ENCODE measurements at regions not wholly inside any gene's neighbourhood (a gene's known extent, or its start where the extent isn't known, plus 50 kb on each side); places are given as distances from the start of the nearest gene placed in this dataset.

DNA sequence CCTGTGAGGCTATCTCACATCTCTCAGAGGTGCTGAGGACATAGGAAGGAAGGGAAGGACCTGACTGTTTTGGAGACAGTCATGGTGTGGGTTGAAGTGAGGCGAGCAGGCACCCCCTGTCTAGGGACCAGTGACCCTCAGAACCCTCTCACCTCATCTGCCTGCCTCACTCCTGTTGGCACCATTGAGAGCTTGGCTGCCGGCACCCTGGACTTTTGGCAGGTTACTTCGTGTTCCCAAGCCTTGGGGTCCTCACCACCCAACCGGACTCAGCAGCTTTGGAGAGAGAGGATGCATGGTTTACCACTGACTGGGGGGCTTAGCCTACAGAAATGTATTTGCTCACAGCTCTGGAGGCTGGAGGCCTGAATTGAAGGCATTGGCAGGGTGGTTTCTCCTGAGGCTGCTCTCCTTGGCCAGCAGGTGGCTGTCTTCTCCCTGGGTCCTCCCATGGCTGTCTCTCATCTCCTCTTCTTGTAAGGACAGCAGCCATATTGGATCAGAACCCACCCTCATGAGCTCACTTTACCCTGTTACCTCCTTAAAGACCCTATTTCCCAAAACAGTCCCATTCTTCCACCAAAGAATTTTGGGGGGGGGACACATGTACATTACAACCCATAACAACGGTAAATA, 142.0 kb downstream of the TSN start:
- intact Hi-C loops (cut with micrococcal nuclease): no loop called here
- Histone ChIP-seq H3K9ac (ENCODE audit: insufficient read depth, low read length, poor library complexity, severe bottlenecking) (no peak overlapping the region), H3K36me3 (replicated peaks in 1 of 2; ENCODE audit: control insufficient read depth in 1 of 2, insufficient read depth in 2 of 2, low read length in 2 of 2) (no peaks in the 10 kb centered on the region), H3K79me2 (ENCODE audit: insufficient read depth, low read length) (no peaks in the 10 kb centered on the region), H3K4me3 (replicated peaks in 1 of 3; ENCODE audit: low read depth in 2 of 3, low read length in 3 of 3) (no peak overlapping the region), H3K9me3 (replicated peaks in 1 of 2; ENCODE audit: control insufficient read depth in 1 of 2, insufficient read depth in 1 of 2, low read length in 2 of 2) (no peaks in the 10 kb centered on the region), H4K20me1 (ENCODE audit: insufficient read depth, low read length) (no peaks in the 10 kb centered on the region), H3K27me3 (ENCODE audit: control insufficient read depth in 2 of 2, insufficient read depth in 2 of 2, low read length in 2 of 2) (no peaks in the 10 kb centered on the region), H3K27ac (ENCODE audit: low read depth in 1 of 2, low read length in 2 of 2) (no peak overlapping the region), H2AFZ (ENCODE audit: insufficient read depth, low read depth, low read length, poor library complexity, severe bottlenecking) (no peak overlapping the region), H3K4me2 (replicated peaks; ENCODE audit: extremely low read depth, low read length, poor library complexity, severe bottlenecking) (no peak overlapping the region), H3K4me1 (ENCODE audit: control insufficient read depth in 1 of 2, insufficient read depth in 2 of 2, low read length in 2 of 2) (no peaks in the 10 kb centered on the region)
- Mint-ChIP-seq H3K4me1 (no peaks in the 10 kb centered on the region), H3K9me3 (peaks cover 0 to 4% (median 0%) of the 10 kb centered on the region in 7 donors), H3K27me3 (ENCODE audit: low read depth in 3 of 3) (peaks cover 0 to 5% (median 3%) of the 10 kb centered on the region in 3 donors), H3K27ac (no peak overlapping the region), H3K36me3 (no peaks in the 10 kb centered on the region), H3K4me3 (no peak overlapping the region)
- no peak for DNase-seq
- WGBS (ENCODE audit: insufficient coverage): 94% methylated on average over 4 of the region's 5 CpGs
- TF ChIP-seq, protein P1, sequence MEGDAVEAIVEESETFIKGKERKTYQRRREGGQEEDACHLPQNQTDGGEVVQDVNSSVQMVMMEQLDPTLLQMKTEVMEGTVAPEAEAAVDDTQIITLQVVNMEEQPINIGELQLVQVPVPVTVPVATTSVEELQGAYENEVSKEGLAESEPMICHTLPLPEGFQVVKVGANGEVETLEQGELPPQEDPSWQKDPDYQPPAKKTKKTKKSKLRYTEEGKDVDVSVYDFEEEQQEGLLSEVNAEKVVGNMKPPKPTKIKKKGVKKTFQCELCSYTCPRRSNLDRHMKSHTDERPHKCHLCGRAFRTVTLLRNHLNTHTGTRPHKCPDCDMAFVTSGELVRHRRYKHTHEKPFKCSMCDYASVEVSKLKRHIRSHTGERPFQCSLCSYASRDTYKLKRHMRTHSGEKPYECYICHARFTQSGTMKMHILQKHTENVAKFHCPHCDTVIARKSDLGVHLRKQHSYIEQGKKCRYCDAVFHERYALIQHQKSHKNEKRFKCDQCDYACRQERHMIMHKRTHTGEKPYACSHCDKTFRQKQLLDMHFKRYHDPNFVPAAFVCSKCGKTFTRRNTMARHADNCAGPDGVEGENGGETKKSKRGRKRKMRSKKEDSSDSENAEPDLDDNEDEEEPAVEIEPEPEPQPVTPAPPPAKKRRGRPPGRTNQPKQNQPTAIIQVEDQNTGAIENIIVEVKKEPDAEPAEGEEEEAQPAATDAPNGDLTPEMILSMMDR (IDR thresholded peaks at IDR 0.05): no peak

DNA sequence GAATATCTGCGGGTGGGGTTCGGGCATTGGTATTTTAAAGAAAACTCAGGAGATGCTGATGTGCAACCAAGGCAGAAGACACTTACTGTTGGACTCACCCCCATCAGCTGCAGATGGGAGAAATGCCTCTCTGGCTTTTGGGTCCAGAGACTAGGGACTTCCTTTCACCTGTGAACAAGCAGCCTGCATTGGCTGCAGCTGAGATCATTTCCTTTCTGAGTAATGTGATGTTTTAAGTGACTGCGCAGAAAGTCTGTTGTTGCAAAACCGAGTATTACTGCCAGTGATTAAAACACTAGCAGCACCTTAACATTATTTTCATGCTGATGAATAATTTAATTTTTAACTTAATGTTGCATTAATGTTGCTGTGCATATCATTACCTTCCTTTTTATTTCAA, 143.0 kb downstream of the TSN start:
- H3K27ac ChIP-seq (ENCODE audit: low read depth in 1 of 2, low read length in 2 of 2): no peak overlapping the region
- no peaks in the 10 kb centered on the region for H3K36me3 Mint-ChIP-seq
- peaks cover 2 to 5% (median 3%) of the 10 kb centered on the region in 3 donors for H3K27me3 Mint-ChIP-seq (ENCODE audit: low read depth in 3 of 3)
- no peak overlapping the region for H3K4me3 Mint-ChIP-seq
- H2AFZ ChIP-seq (ENCODE audit: insufficient read depth, low read depth, low read length, poor library complexity, severe bottlenecking): no peak overlapping the region
- intact Hi-C loops (cut with micrococcal nuclease): no loop called here
- no peaks in the 10 kb centered on the region for H3K27me3 ChIP-seq (ENCODE audit: control insufficient read depth in 2 of 2, insufficient read depth in 2 of 2, low read length in 2 of 2)
- H3K9ac ChIP-seq (ENCODE audit: insufficient read depth, low read length, poor library complexity, severe bottlenecking): no peak overlapping the region
- H3K4me1 Mint-ChIP-seq: no peaks in the 10 kb centered on the region
- no peaks in the 10 kb centered on the region for H3K79me2 ChIP-seq (ENCODE audit: insufficient read depth, low read length)
- H3K9me3 Mint-ChIP-seq: peaks cover 0 to 4% (median 0%) of the 10 kb centered on the region in 7 donors
- H4K20me1 ChIP-seq (ENCODE audit: insufficient read depth, low read length): no peaks in the 10 kb centered on the region
- DNase-seq: no peak
- no peaks in the 10 kb centered on the region for H3K36me3 ChIP-seq (replicated peaks in 1 of 2; ENCODE audit: control insufficient read depth in 1 of 2, insufficient read depth in 2 of 2, low read length in 2 of 2)
- no peak overlapping the region for H3K4me3 ChIP-seq (replicated peaks in 1 of 3; ENCODE audit: low read depth in 2 of 3, low read length in 3 of 3)
- H3K4me2 ChIP-seq (replicated peaks; ENCODE audit: extremely low read depth, low read length, poor library complexity, severe bottlenecking): no peak overlapping the region
- TF ChIP-seq, protein P1 (IDR thresholded peaks at IDR 0.05): no peak
- no peak overlapping the region for H3K27ac Mint-ChIP-seq
- no peaks in the 10 kb centered on the region for H3K9me3 ChIP-seq (replicated peaks in 1 of 2; ENCODE audit: control insufficient read depth in 1 of 2, insufficient read depth in 1 of 2, low read length in 2 of 2)
- 100% methylated on average over 2 of the region's 4 CpGs for WGBS (ENCODE audit: insufficient coverage)
- no peaks in the 10 kb centered on the region for H3K4me1 ChIP-seq (ENCODE audit: control insufficient read depth in 1 of 2, insufficient read depth in 2 of 2, low read length in 2 of 2)
